GM12891 (cell line): ENCODE measurements at regions not wholly inside any gene's neighbourhood (a gene's known extent, or its start where the extent isn't known, plus 50 kb on each side); places are given as distances from the start of the nearest gene placed in this dataset.

Source experiments
- POLR2AphosphoS5 ChIP-seq: IDR thresholded peaks from 2 replicates; pipeline ENCODE4 v1.6.1; 2011; ENCODE audit warnings: low read depth, low read length, control low read depth
- TAF1 ChIP-seq: IDR thresholded peaks from 2 replicates; pipeline ENCODE4 v1.6.1; 2011; ENCODE audit warnings: low read depth, low read length, control low read depth

- no peak for TF ChIP-seq POLR2AphosphoS5
- TF ChIP-seq TAF1 = no peak
These were observed 78.4 kb upstream of the SLC22A23 start for GRCh38 chr6:3535033-3535775.
